MCF 10A (cell line): ENCODE measurements at regions not wholly inside any gene's neighbourhood (a gene's known extent, or its start where the extent isn't known, plus 50 kb on each side); places are given as distances from the start of the nearest gene placed in this dataset.

Source experiments
- BruUV-seq: library from RNA; stranded (reverse); fragments of 400-500 nt; replicated peaks from 2 replicates; lab custom pipeline; 2021; lab: Mats Ljungman, UMichigan
- CTCF ChIA-PET: fragments of 300-600 bp; sonication (Branson Sonifier 250); formaldehyde crosslinking; extraction: SDS; loops from one replicate; lab custom pipeline; 2021; ENCODE audit warnings: antibody characterized with exemption, inconsistent platforms; lab: Yijun Ruan, JAX
- POLR2A ChIA-PET: fragments of 300-600, 350-650 bp; sonication (Branson Sonifier 250); formaldehyde crosslinking; extraction: SDS; loops from one replicate; lab custom pipeline; 2020; ENCODE audit warnings: antibody characterized with exemption, inconsistent platforms; lab: Yijun Ruan, JAX
- DNase-seq: peaks from one replicate; pipeline ENCODE4 v3.0.0-alpha.2; 2018; ENCODE audit not compliant: unreplicated experiment
- H3K27ac Mint-ChIP-seq: one replicate; pipeline ENCODE4 v1.8.0; 2022; ENCODE audit warnings: mild to moderate bottlenecking, low read depth, mixed read lengths; ENCODE audit not compliant: unreplicated experiment
- H3K27me3 Mint-ChIP-seq: one replicate; pipeline ENCODE4 v1.8.0; 2022; ENCODE audit warnings: mixed read lengths; ENCODE audit not compliant: insufficient read depth, unreplicated experiment
- H3K36me3 Mint-ChIP-seq: one replicate; pipeline ENCODE4 v1.8.0; 2022; ENCODE audit warnings: mild to moderate bottlenecking, moderate library complexity, mixed read lengths; ENCODE audit not compliant: insufficient read depth, unreplicated experiment
- H3K4me1 Mint-ChIP-seq: one replicate; pipeline ENCODE4 v1.8.0; 2022; ENCODE audit warnings: mixed read lengths; ENCODE audit not compliant: insufficient read depth, unreplicated experiment
- H3K4me3 Mint-ChIP-seq: one replicate; pipeline ENCODE4 v1.8.0; 2022; ENCODE audit warnings: mild to moderate bottlenecking, moderate library complexity, mixed read lengths; ENCODE audit not compliant: unreplicated experiment
- H3K9me3 Mint-ChIP-seq: one replicate; pipeline ENCODE4 v1.8.0; 2022; ENCODE audit warnings: mixed read lengths; ENCODE audit not compliant: unreplicated experiment
- CTCF ChIP-seq: fragments of 200-600 bp; IDR thresholded peaks from one replicate; pipeline ENCODE4 v1.8.0; 2022; ENCODE audit warnings: antibody characterized with exemption, mild to moderate bottlenecking; ENCODE audit not compliant: unreplicated experiment
- intact Hi-C: fragments of 100-400 bp; cut with micrococcal nuclease; formaldehyde crosslinking; loops from 2 replicates; pipeline ENCODE4 v1.14.1; 2022

GRCh38 chr11:112634995-112635737 is 326.1 kb upstream of the NCAM1 start:
- POLR2A ChIA-PET = no interaction called here
- Mint-ChIP-seq H3K4me3 (no peak overlapping the region), H3K36me3 (no peaks in the 10 kb centered on the region), H3K9me3 (peaks cover 7% of the 10 kb centered on the region), H3K4me1 (no peaks in the 10 kb centered on the region), H3K27ac (no peak overlapping the region), H3K27me3 (peaks cover 11% of the 10 kb centered on the region)
- no peak for TF ChIP-seq CTCF
- CTCF ChIA-PET = no interaction called here
- intact Hi-C loops = no loop called here
- BruUV-seq = no TSS peak
- DNase-seq = no peak

DNA sequence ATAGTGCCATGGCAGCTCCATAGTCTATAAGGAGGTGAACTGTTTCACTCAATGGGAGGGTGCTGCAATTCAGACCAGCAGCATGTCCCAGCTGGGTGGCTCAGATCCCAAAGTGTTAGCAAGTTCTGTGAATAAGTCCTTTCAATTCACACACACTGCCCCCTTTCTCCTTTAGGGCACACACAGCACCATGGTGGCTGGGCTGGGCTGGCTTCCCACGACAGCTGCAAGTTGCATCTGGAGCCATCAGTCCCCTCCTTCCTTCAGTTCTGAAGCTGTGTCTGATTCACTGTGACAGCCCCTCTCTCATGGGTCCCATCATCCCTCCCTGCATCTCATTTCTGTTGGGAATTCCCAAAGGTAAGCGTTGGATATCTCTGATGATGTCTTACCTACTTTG is 324.1 kb upstream of the NCAM1 start:
- intact Hi-C loops = no loop called here
- peaks cover 19% of the 10 kb centered on the region for H3K9me3 Mint-ChIP-seq
- H3K27ac Mint-ChIP-seq = no peak overlapping the region
- no peaks in the 10 kb centered on the region for H3K36me3 Mint-ChIP-seq
- no TSS peak for BruUV-seq
- H3K27me3 Mint-ChIP-seq = no peaks in the 10 kb centered on the region
- ChIA-PET POLR2A (no interaction called here), CTCF (interaction anchor here (0.6 to 0.9 kb wide), 2 partner anchors 254 to 545 kb away, joined by 3 to 5 read pairs; no protein-coding TSS in a partner anchor)
- no peaks in the 10 kb centered on the region for H3K4me1 Mint-ChIP-seq
- no peak overlapping the region for H3K4me3 Mint-ChIP-seq
- DNase-seq = no peak
- TF ChIP-seq CTCF = no peak

- H3K4me1 Mint-ChIP-seq = no peaks in the 10 kb centered on the region
- no peak for TF ChIP-seq CTCF
- H3K4me3 Mint-ChIP-seq = no peak overlapping the region
- ChIA-PET POLR2A (no interaction called here), CTCF (no interaction called here)
- intact Hi-C loops = no loop called here
- DNase-seq = no peak
- no peaks in the 10 kb centered on the region for H3K27me3 Mint-ChIP-seq
- no TSS peak for BruUV-seq
- no peaks in the 10 kb centered on the region for H3K36me3 Mint-ChIP-seq
- peaks cover 24% of the 10 kb centered on the region for H3K9me3 Mint-ChIP-seq
- no peak overlapping the region for H3K27ac Mint-ChIP-seq
Observed at GRCh38 chr11:112637876-112638275, 323.3 kb upstream of the NCAM1 start.

DNA sequence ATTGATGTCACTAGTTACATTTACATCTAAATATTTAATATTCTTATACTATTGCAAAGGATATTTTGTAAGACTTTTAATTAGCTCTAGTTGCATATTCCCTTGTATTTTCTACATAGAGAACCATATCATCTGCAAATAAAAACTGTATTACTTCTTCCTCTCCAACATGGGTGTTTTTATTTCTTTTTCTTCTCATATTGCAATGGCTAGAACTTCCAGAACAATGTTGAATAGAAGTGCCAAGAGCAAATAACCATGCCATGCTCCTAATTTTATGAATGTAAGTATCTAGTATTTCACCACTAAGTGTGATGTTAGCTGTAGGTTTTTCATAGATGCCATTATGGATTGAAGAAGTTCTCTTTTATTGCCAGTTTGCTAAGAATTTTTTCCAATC is 321.8 kb upstream of the NCAM1 start:
- Mint-ChIP-seq H3K27me3 (no peaks in the 10 kb centered on the region), H3K36me3 (no peaks in the 10 kb centered on the region), H3K27ac (no peak overlapping the region), H3K4me1 (no peaks in the 10 kb centered on the region), H3K9me3 (peaks cover 24% of the 10 kb centered on the region), H3K4me3 (no peak overlapping the region)
- POLR2A ChIA-PET = interaction anchor here (0.6 to 1.3 kb wide), 2 partner anchors 18 to 22 kb away, joined by 3 read pairs; no protein-coding TSS in a partner anchor
- no peak for TF ChIP-seq CTCF
- CTCF ChIA-PET = no interaction called here
- intact Hi-C loops = no loop called here
- no peak for DNase-seq
- no TSS peak for BruUV-seq
